Lower lobe of right lung (tissue), 2 donors: ENCODE measurements at regions not wholly inside any gene's neighbourhood (a gene's known extent, or its start where the extent isn't known, plus 50 kb on each side); places are given as distances from the start of the nearest gene placed in this dataset.

Experiments used
- ATAC-seq, 2 donors: fragments of 200-7000 bp; cut with Tn5 transposase; one replicate each; pipeline ENCODE4 v1.9.1; 2020 to 2022; ENCODE audit warnings: mild to moderate bottlenecking in 2 of 2, moderate library complexity in 2 of 2
- DNase-seq: peaks from one replicate; pipeline ENCODE4 v3.0.0-alpha.2; 2020
- H3K27ac ChIP-seq: fragments of 200-600 bp; one replicate; pipeline ENCODE4 v1.8.0; 2022
- H3K27me3 ChIP-seq: fragments of 200-600 bp; one replicate; pipeline ENCODE4 v1.8.0; 2022; ENCODE audit warnings: low read depth
- H3K36me3 ChIP-seq: fragments of 200-600 bp; one replicate; pipeline ENCODE4 v1.8.0; 2022; ENCODE audit warnings: mild to moderate bottlenecking
- H3K4me1 ChIP-seq: fragments of 200-600 bp; one replicate; pipeline ENCODE4 v1.8.0; 2022
- H3K4me3 ChIP-seq: fragments of 200-600 bp; one replicate; pipeline ENCODE4 v1.8.0; 2022; ENCODE audit warnings: mild to moderate bottlenecking
- H3K9me3 ChIP-seq: fragments of 200-600 bp; one replicate; pipeline ENCODE4 v1.8.0; 2022
- intact Hi-C: fragments of 100-400 bp; cut with DNase I; formaldehyde crosslinking; loops from one replicate; pipeline ENCODE4 v1.11.0; 2022
- TF ChIP-seq, protein P1 (sequence below): fragments of 200-600 bp; IDR thresholded peaks from one replicate; pipeline ENCODE4 v1.8.0; 2022; ENCODE audit warnings: antibody characterized with exemption, mild to moderate bottlenecking
- donor health status: DM: no; HTN: yes; CAD: no; lungs with severe emphysema.

DNA sequence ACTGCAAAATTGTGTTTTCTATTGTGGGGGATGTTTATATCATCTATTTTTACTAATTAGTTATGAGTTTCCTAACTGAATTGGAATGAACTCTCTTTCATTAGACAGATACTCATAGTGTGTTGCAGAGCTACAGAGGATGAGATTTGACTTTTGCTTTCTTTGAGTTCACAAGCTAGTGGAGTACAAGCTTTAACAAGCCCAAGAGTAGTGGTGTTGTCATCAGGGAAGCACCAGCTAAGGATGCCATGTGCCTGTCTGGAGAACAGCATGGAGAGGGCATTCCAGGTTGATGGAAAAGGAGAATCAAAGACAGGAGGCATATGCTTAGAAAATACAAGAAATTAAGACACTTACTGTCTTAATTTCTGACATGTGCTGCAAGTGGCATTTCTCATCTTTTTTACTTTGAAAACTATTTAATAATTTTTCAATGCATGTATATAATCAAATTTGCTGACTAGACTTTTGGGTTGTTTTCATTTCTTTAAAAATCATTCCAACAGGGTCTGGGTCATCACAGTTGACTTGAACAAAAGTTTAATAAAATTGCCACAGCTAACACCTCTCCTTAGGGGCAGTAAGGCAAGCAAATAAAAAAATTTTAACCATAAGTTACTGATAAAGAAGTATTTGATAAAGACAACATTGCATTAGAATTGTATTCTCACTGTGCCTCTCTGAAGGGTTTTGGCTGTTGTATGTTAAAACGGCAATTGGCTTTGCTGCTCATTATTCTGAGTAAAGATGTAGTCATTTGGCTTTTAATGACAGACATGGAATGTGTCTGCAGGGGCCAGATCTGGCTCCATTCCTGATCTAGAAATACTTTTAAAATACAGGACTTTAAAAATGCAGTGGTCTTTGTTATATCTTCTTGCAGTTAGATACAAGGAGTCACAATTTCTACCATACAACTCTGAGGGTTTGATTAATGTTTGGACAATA lies 323.7 kb upstream of the CDH11 start:
- Histone ChIP-seq H3K4me3 (no peak overlapping the region), H3K4me1 (no peaks in the 10 kb centered on the region), H3K27me3 (no peaks in the 10 kb centered on the region), H3K27ac (no peak overlapping the region), H3K36me3 (no peaks in the 10 kb centered on the region), H3K9me3 (peaks cover 12% of the 10 kb centered on the region)
- DNase-seq (no peak), ATAC-seq (no peak)
- TF ChIP-seq, protein P1, sequence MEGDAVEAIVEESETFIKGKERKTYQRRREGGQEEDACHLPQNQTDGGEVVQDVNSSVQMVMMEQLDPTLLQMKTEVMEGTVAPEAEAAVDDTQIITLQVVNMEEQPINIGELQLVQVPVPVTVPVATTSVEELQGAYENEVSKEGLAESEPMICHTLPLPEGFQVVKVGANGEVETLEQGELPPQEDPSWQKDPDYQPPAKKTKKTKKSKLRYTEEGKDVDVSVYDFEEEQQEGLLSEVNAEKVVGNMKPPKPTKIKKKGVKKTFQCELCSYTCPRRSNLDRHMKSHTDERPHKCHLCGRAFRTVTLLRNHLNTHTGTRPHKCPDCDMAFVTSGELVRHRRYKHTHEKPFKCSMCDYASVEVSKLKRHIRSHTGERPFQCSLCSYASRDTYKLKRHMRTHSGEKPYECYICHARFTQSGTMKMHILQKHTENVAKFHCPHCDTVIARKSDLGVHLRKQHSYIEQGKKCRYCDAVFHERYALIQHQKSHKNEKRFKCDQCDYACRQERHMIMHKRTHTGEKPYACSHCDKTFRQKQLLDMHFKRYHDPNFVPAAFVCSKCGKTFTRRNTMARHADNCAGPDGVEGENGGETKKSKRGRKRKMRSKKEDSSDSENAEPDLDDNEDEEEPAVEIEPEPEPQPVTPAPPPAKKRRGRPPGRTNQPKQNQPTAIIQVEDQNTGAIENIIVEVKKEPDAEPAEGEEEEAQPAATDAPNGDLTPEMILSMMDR, result no peak
- intact Hi-C loops, result no loop called here

DNA sequence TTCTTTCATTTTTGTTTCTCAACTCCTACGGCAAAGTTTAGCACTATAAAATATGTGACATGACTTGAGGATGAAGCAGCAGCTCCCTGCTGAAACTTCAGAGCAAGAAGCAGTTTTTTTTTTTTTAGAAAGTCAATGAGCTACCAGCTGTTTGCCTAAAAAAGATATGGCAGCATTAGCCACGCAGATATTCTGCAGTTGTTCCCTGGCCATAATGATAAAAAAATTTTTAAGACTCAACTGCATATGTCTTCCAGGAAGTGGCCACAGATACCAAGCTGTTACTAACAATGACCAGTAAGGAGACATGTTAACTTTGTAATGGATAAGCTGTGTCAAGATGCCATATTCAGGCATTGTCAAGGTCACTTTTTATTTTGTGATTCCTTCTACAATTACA lies 319.6 kb upstream of the CDH11 start:
- intact Hi-C loops, result no loop called here
- H3K27ac ChIP-seq, result no peak overlapping the region
- H3K9me3 ChIP-seq, result no peaks in the 10 kb centered on the region
- H3K27me3 ChIP-seq, result no peaks in the 10 kb centered on the region
- ATAC-seq, result no peak
- DNase-seq, result no peak
- no peak overlapping the region for H3K4me3 ChIP-seq
- no peaks in the 10 kb centered on the region for H3K4me1 ChIP-seq
- TF ChIP-seq, protein P1, result no peak
- H3K36me3 ChIP-seq, result no peaks in the 10 kb centered on the region

DNA sequence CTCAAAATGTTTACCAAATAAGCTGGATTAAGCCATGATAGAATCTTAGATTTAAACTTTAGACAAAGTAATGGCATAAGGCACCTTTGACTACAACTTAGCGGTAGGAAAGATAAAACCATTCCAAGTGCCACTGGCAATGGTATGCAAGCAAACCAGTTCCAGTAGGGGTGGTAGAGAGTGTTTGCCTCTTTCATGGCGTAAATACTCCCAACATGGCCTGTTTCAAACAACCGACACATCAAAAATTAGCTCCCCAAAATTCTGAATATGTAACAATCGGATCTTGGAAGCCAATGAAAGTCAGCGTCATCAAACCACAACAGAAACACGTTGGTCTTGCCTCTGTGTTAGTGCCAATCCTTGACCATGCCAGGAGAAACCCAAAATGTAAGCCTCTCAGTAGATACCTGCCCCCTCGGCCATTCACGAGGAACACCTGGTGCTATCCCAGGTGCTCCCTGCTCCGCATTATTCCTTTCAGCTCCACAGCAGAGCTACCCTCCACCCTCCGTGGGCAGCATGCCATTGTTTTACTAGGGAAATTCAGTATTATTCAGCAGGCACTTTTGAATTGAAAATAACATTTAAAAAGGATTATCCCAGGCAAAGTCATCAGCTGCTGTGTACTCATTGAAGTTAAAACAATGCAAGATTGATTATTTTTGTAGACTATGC lies 307.8 kb upstream of the CDH11 start:
- Histone ChIP-seq H3K27ac (no peak overlapping the region), H3K36me3 (no peaks in the 10 kb centered on the region), H3K4me1 (no peaks in the 10 kb centered on the region), H3K9me3 (no peaks in the 10 kb centered on the region), H3K4me3 (no peak overlapping the region), H3K27me3 (no peaks in the 10 kb centered on the region)
- TF ChIP-seq, protein P1, result no peak
- DNase-seq (no peak), ATAC-seq (no peak)
- intact Hi-C loops, result no loop called here

DNA sequence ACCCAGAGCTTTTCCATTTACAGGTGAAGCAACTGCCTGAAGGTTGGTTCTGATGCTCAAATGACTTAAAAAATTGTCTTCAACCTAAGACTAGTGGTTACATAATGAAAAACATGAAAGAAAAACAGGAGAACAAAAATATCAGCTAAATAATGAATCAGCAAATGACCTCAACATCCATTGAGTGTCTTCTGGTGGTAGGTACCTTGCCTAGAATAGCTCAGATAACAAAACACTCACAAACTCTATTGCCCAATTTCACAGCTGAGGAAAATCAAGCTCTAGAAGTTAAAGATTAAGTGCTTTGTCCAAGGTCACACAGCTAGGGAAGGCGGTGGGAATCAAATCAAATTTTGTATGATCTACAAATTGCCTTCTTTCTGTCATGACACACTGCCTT lies 304.6 kb upstream of the CDH11 start:
- H3K36me3 ChIP-seq, result no peaks in the 10 kb centered on the region
- TF ChIP-seq, protein P1, result no peak
- no peaks in the 10 kb centered on the region for H3K27me3 ChIP-seq
- intact Hi-C loops, result no loop called here
- H3K4me3 ChIP-seq, result no peak overlapping the region
- ATAC-seq, result no peak
- DNase-seq, result no peak
- H3K27ac ChIP-seq, result no peak overlapping the region
- H3K9me3 ChIP-seq, result no peaks in the 10 kb centered on the region
- no peaks in the 10 kb centered on the region for H3K4me1 ChIP-seq

DNA sequence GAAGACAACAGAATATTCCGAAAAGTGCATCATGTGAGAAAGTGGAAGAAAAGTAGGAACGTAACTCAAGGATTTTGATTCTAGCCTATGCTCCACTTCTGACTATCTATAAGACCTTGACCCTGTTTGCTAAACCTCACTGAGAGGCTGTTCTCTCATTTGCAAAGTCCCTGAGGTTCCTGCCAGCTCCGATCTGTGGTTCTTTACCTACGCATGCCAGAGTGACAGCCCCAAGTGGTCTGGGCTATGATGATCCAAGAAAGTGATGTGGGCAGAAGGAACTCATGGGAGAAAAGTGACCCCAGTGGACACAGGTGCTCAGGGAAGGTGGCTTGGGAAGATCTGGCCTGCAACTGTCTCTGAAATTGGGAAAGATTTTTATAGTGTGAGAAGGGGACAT lies 301.1 kb upstream of the CDH11 start:
- peaks cover 3% of the 10 kb centered on the region for H3K9me3 ChIP-seq
- H3K4me3 ChIP-seq, result no peak overlapping the region
- DNase-seq (no peak), ATAC-seq (no peak)
- intact Hi-C loops, result no loop called here
- no peaks in the 10 kb centered on the region for H3K36me3 ChIP-seq
- TF ChIP-seq, protein P1, result no peak
- H3K27me3 ChIP-seq, result no peaks in the 10 kb centered on the region
- no peaks in the 10 kb centered on the region for H3K4me1 ChIP-seq
- H3K27ac ChIP-seq, result no peak overlapping the region
